ENCODE measurements at regions not wholly inside any gene's neighbourhood (a gene's known extent, or its start where the extent isn't known, plus 50 kb on each side); places are given as distances from the start of the nearest gene placed in this dataset.

- WGBS (ENCODE audit: low lambda C conversion rate) = 33% methylated on average over 5 of the region's 5 CpGs
- no TSS peak for BruUV-seq (replicated peaks)
- no peak for FAIRE-seq
- Histone ChIP-seq H3K36me3 (replicated peaks in 1 of 2; ENCODE audit: control insufficient read depth in 1 of 2, insufficient read depth in 2 of 2, low read length in 2 of 2) (no peaks in the 10 kb centered on the region), H3K4me1 (ENCODE audit: insufficient read depth, low read length) (no peaks in the 10 kb centered on the region), H3K4me2 (ENCODE audit: low read depth, low read length) (0 out of 2 replicates have a peak overlapping the region, but pooled peaks have one; percentile 13), H3K27ac (ENCODE audit: extremely low read length, insufficient read depth, low read length) (no peak overlapping the region), H3K27me3 (ENCODE audit: control insufficient read depth in 1 of 2, insufficient read depth in 2 of 2, low read length in 2 of 2) (peaks cover 0 to 6% of the 10 kb centered on the region in 2 experiments; a peak in 1 of 5 replicates), H3K9ac (ENCODE audit: insufficient read depth, low read depth, low read length) (no peak overlapping the region), H3K4me3 (replicated peaks in 1 of 3; ENCODE audit: insufficient read depth in 1 of 3, low read depth in 2 of 3, low read length in 3 of 3) (no peak overlapping the region), H3K9me3 (ENCODE audit: low read length) (no peaks in the 10 kb centered on the region), H2AFZ (ENCODE audit: low read length) (no peak overlapping the region), H4K20me1 (ENCODE audit: insufficient read depth, low read length) (no peaks in the 10 kb centered on the region), H3K79me2 (ENCODE audit: insufficient read depth, low read length) (no peaks in the 10 kb centered on the region)
- ChIA-PET CTCF (ENCODE audit: low intra/inter-chr PET ratio, low total read pairs) (no interaction called here), POLR2A (no interaction called here)
- TF ChIP-seq HDAC1 (CRISPR knock-in tag; IDR thresholded peaks at IDR 0.05) = no peak
- TF ChIP-seq ZNF343 (CRISPR knock-in tag; IDR thresholded peaks at IDR 0.05) = no peak
- TF ChIP-seq KAT8 (CRISPR knock-in tag; IDR thresholded peaks at IDR 0.05) = no peak
- no peak for TF ChIP-seq ZBTB4 (CRISPR knock-in tag; IDR thresholded peaks at IDR 0.05; ENCODE audit: borderline replicate concordance)
- in situ Hi-C loops (cut with HindIII; ENCODE audit: extremely low pct_ligation_motif_present, low pct_unique_long_range_greater_than_20kb) = no loop called here
- intact Hi-C loops (cut with micrococcal nuclease; ENCODE audit: unreplicated experiment) = no loop called here
- no peak for DNase-seq (ENCODE audit: low spot score)
- no peak for ATAC-seq
These were observed 86.3 kb upstream of the TCF12 start for GRCh38 chr15:56832125-56832524.

- 48% methylated on average over 3 of the region's 3 CpGs for WGBS (ENCODE audit: low lambda C conversion rate)
- H3K36me3 ChIP-seq (replicated peaks in 1 of 2; ENCODE audit: control insufficient read depth in 1 of 2, insufficient read depth in 2 of 2, low read length in 2 of 2) = no peaks in the 10 kb centered on the region
- no peaks in the 10 kb centered on the region for H3K79me2 ChIP-seq (ENCODE audit: insufficient read depth, low read length)
- POLR2A ChIA-PET = no interaction called here
- FAIRE-seq (no peak), ATAC-seq (no peak), DNase-seq (ENCODE audit: low spot score) (no peak)
- no peaks in the 10 kb centered on the region for H3K9me3 ChIP-seq (ENCODE audit: low read length)
- H3K4me3 ChIP-seq (replicated peaks in 1 of 3; ENCODE audit: insufficient read depth in 1 of 3, low read depth in 2 of 3, low read length in 3 of 3) = no peak overlapping the region
- no peak overlapping the region for H3K9ac ChIP-seq (ENCODE audit: insufficient read depth, low read depth, low read length)
- H4K20me1 ChIP-seq (ENCODE audit: insufficient read depth, low read length) = no peaks in the 10 kb centered on the region
- in situ Hi-C loops (cut with HindIII; ENCODE audit: extremely low pct_ligation_motif_present, low pct_unique_long_range_greater_than_20kb) = no loop called here
- H3K27ac ChIP-seq (ENCODE audit: extremely low read length, insufficient read depth, low read length) = no peak overlapping the region
- intact Hi-C loops (cut with micrococcal nuclease; ENCODE audit: unreplicated experiment) = no loop called here
- no peak overlapping the region for H3K4me2 ChIP-seq (ENCODE audit: low read depth, low read length)
- H3K27me3 ChIP-seq (ENCODE audit: control insufficient read depth in 1 of 2, insufficient read depth in 2 of 2, low read length in 2 of 2) = peaks cover 0 to 6% of the 10 kb centered on the region in 2 experiments; a peak in 1 of 5 replicates
- no TSS peak for BruUV-seq (replicated peaks)
- CTCF ChIA-PET (ENCODE audit: low intra/inter-chr PET ratio, low total read pairs) = no interaction called here
- no peak overlapping the region for H2AFZ ChIP-seq (ENCODE audit: low read length)
- H3K4me1 ChIP-seq (ENCODE audit: insufficient read depth, low read length) = no peaks in the 10 kb centered on the region
- no peak for TF ChIP-seq ZFYVE20 (CRISPR knock-in tag; IDR thresholded peaks at IDR 0.05; ENCODE audit: borderline replicate concordance, low read depth)
- no peak for TF ChIP-seq KDM1A (CRISPR knock-in tag; IDR thresholded peaks at IDR 0.05)
- no peak for TF ChIP-seq PHF5A (CRISPR knock-in tag; IDR thresholded peaks at IDR 0.05; ENCODE audit: low read depth, unreplicated experiment)
- TF ChIP-seq ZNF749 (CRISPR knock-in tag; IDR thresholded peaks at IDR 0.05; ENCODE audit: borderline replicate concordance) = no peak
- no peak for TF ChIP-seq TCF7L2 (IDR thresholded peaks at IDR 0.05; ENCODE audit: low read depth, low read length)
- TF ChIP-seq ZBTB26 (CRISPR knock-in tag; IDR thresholded peaks at IDR 0.05; ENCODE audit: borderline replicate concordance) = no peak
These were observed 86.9 kb upstream of the TCF12 start for GRCh38 chr15:56831467-56832005.
